ENCODE measurements at regions not wholly inside any gene's neighbourhood (a gene's known extent, or its start where the extent isn't known, plus 50 kb on each side); places are given as distances from the start of the nearest gene placed in this dataset.

DNA sequence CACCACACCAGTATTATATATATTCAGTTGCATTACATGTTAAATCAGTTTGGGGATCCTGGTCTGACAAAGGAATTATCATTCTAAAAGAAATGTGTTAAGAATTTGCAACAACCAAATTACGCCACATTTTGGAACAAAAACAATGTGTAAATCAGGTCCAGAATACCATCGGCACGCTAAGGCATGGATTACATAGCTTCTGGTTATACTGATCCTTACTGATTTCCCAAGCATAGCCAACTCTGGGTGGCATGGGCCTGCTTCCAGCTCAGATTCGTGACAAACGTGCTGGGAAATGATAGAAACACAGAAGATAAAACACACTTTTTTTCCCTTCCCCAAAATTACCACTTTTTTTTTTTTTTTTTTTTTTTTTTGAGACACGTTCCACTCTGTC, 660.0 kb downstream of the SORCS1 start:
- TF ChIP-seq, protein P1, sequence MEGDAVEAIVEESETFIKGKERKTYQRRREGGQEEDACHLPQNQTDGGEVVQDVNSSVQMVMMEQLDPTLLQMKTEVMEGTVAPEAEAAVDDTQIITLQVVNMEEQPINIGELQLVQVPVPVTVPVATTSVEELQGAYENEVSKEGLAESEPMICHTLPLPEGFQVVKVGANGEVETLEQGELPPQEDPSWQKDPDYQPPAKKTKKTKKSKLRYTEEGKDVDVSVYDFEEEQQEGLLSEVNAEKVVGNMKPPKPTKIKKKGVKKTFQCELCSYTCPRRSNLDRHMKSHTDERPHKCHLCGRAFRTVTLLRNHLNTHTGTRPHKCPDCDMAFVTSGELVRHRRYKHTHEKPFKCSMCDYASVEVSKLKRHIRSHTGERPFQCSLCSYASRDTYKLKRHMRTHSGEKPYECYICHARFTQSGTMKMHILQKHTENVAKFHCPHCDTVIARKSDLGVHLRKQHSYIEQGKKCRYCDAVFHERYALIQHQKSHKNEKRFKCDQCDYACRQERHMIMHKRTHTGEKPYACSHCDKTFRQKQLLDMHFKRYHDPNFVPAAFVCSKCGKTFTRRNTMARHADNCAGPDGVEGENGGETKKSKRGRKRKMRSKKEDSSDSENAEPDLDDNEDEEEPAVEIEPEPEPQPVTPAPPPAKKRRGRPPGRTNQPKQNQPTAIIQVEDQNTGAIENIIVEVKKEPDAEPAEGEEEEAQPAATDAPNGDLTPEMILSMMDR (IDR thresholded peaks at IDR 0.05), result no peak
- TF ChIP-seq ZFX (IDR thresholded peaks at IDR 0.05; ENCODE audit: borderline replicate concordance), result no peak

All from 22Rv1 (cell line).